ENCODE measurements at regions not wholly inside any gene's neighbourhood (a gene's known extent, or its start where the extent isn't known, plus 50 kb on each side); places are given as distances from the start of the nearest gene placed in this dataset.

DNA sequence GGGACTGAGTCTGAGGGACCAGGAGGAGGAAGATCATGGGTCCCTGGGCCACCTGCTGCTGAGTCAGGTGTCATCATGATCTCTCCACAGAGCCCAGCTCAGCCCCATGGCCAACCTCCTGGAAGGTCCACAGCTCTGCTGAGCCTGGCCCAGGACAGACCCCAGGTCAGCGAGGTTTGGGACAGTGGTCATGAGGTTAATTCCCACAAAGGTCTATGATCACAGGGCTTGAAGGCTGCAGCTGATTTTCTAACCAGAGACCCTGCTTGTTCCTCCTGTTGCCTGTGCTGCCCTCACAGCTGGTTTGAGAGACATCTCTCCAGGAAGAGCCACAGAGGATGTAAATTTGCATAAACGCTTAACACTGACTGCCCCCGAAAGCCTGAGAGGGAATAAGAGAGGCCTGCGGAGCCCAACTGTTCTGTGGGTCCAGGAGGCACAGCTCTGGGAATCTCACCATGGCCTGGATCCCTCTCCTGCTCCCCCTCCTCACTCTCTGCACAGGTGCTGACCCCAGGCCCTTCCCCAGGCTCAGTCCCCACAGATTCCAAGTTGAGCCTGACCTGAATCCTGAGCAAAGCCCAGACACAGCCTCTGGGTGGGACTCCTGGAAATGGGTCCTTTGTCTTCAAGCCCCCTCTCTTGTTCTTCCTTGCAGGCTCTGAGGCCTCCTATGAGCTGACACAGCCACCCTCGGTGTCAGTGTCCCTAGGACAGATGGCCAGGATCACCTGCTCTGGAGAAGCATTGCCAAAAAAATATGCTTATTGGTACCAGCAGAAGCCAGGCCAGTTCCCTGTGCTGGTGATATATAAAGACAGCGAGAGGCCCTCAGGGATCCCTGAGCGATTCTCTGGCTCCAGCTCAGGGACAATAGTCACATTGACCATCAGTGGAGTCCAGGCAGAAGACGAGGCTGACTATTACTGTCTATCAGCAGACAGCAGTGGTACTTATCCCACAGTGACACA lies 102.8 kb downstream of the GGTLC2 start:
- ChIA-PET CTCF (no interaction called here), POLR2A (ENCODE audit: unreplicated experiment) (no interaction called here)
- no peaks in the 10 kb centered on the region for H3K9me3 ChIP-seq (ENCODE audit: insufficient read depth, low read depth)
- H3K79me2 ChIP-seq (ENCODE audit: low read depth), result no peaks in the 10 kb centered on the region
- no peaks in the 10 kb centered on the region for H4K20me1 ChIP-seq (ENCODE audit: insufficient read depth)
- no peak overlapping the region for H2AFZ ChIP-seq
- no peak overlapping the region for H3K27ac ChIP-seq
- no peak for DNase-seq
- peaks cover 28% of the 10 kb centered on the region for H3K27me3 ChIP-seq (ENCODE audit: insufficient read depth, low read depth)
- H3K9me2 ChIP-seq (ENCODE audit: insufficient read depth), result no peaks in the 10 kb centered on the region
- TF ChIP-seq EZH2 (IDR thresholded peaks at IDR 0.05; ENCODE audit: low read depth) (no peak), CTCF (conservative IDR thresholded peaks at IDR 0.05) (no peak)
- intact Hi-C loops (cut with micrococcal nuclease; ENCODE audit: unreplicated experiment), result no loop called here
- BruUV-seq (replicated peaks), result no TSS peak
- no peaks in the 10 kb centered on the region for H3K36me3 ChIP-seq (ENCODE audit: low read depth)
- H3K4me3 ChIP-seq, result no peak overlapping the region
- H3F3A ChIP-seq (ENCODE audit: insufficient read depth, low read depth), result no peaks in the 10 kb centered on the region
- no peak overlapping the region for H3K4me2 ChIP-seq
- H3K4me1 ChIP-seq (replicated peaks; ENCODE audit: insufficient read depth), result no peaks in the 10 kb centered on the region

DNA sequence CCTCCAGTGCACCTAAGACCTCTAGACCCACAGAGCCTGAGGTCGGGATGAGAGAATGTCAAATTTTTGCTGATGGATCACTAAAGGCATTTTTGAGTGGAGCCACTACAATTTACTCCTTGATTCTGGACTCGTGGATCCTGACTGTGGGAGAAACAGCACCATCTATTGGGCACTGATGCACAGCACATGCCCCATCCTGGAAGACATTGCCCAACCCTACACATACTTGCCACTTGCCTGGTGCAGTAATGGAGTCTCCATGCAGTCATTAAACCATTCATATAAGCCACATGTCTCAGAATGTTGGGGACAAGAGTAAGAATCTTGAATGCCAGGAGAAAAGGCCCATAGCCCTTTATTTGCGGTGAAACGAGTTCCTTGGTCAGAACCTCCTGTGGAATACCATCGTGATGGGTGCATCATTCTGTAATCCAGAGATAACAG lies 103.9 kb downstream of the GGTLC2 start:
- no peaks in the 10 kb centered on the region for H3K9me3 ChIP-seq (ENCODE audit: insufficient read depth, low read depth)
- ChIA-PET CTCF (no interaction called here), POLR2A (ENCODE audit: unreplicated experiment) (no interaction called here)
- no peaks in the 10 kb centered on the region for H3F3A ChIP-seq (ENCODE audit: insufficient read depth, low read depth)
- peak in 1 of 2 experiments; percentile 2 for DNase-seq
- intact Hi-C loops (cut with micrococcal nuclease; ENCODE audit: unreplicated experiment), result no loop called here
- TF ChIP-seq EZH2 (IDR thresholded peaks at IDR 0.05; ENCODE audit: low read depth) (no peak), CTCF (conservative IDR thresholded peaks at IDR 0.05) (peak; percentile 64)
- H3K9me2 ChIP-seq (ENCODE audit: insufficient read depth), result no peaks in the 10 kb centered on the region
- no peak overlapping the region for H3K4me2 ChIP-seq
- no peaks in the 10 kb centered on the region for H3K79me2 ChIP-seq (ENCODE audit: low read depth)
- H3K4me1 ChIP-seq (replicated peaks; ENCODE audit: insufficient read depth), result no peaks in the 10 kb centered on the region
- no peaks in the 10 kb centered on the region for H3K36me3 ChIP-seq (ENCODE audit: low read depth)
- BruUV-seq (replicated peaks), result no TSS peak
- no peaks in the 10 kb centered on the region for H4K20me1 ChIP-seq (ENCODE audit: insufficient read depth)
- no peak overlapping the region for H3K4me3 ChIP-seq
- no peak overlapping the region for H3K27ac ChIP-seq
- H3K27me3 ChIP-seq (ENCODE audit: insufficient read depth, low read depth), result peaks cover 17% of the 10 kb centered on the region; the same call in 1 of the 2 replicates
- H2AFZ ChIP-seq, result no peak overlapping the region

- H3K9me2 ChIP-seq (ENCODE audit: insufficient read depth), result no peaks in the 10 kb centered on the region
- H3K27me3 ChIP-seq (ENCODE audit: insufficient read depth, low read depth), result peaks cover 13% of the 10 kb centered on the region; the same call in 1 of the 2 replicates
- no peaks in the 10 kb centered on the region for H3K36me3 ChIP-seq (ENCODE audit: low read depth)
- no peak overlapping the region for H2AFZ ChIP-seq
- ChIA-PET POLR2A (ENCODE audit: unreplicated experiment) (no interaction called here), CTCF (no interaction called here)
- no TSS peak for BruUV-seq (replicated peaks)
- intact Hi-C loops (cut with micrococcal nuclease; ENCODE audit: unreplicated experiment), result no loop called here
- H3K4me3 ChIP-seq, result no peak overlapping the region
- no peak overlapping the region for H3K4me2 ChIP-seq
- H4K20me1 ChIP-seq (ENCODE audit: insufficient read depth), result no peaks in the 10 kb centered on the region
- H3F3A ChIP-seq (ENCODE audit: insufficient read depth, low read depth), result no peaks in the 10 kb centered on the region
- no peaks in the 10 kb centered on the region for H3K9me3 ChIP-seq (ENCODE audit: insufficient read depth, low read depth)
- no peak overlapping the region for H3K27ac ChIP-seq
- H3K4me1 ChIP-seq (replicated peaks; ENCODE audit: insufficient read depth), result no peaks in the 10 kb centered on the region
- H3K79me2 ChIP-seq (ENCODE audit: low read depth), result no peaks in the 10 kb centered on the region
- no peak for TF ChIP-seq EZH2 (IDR thresholded peaks at IDR 0.05; ENCODE audit: low read depth)
- TF ChIP-seq CTCF (conservative IDR thresholded peaks at IDR 0.05), result no peak
- DNase-seq, result no peak
Measured at GRCh38 chr22:22748756-22749155, 104.3 kb downstream of the GGTLC2 start.

Measured in PC-9 (cell line).